NCI-H345 treated with DMSO at 0.1 percent for 48 hours (cell line): ENCODE measurements at regions not wholly inside any gene's neighbourhood (a gene's known extent, or its start where the extent isn't known, plus 50 kb on each side); places are given as distances from the start of the nearest gene placed in this dataset.
"Not testable (repeated sequence)": the region's sequence is repeated elsewhere in the genome, so short reads cannot be mapped to it uniquely, and the experiment has no call there.

Experiments used
- DNase-seq: peaks from one replicate; lab custom pipeline; 2025; ENCODE audit not compliant: unreplicated experiment; lab: John Stamatoyannopoulos, UW

DNA sequence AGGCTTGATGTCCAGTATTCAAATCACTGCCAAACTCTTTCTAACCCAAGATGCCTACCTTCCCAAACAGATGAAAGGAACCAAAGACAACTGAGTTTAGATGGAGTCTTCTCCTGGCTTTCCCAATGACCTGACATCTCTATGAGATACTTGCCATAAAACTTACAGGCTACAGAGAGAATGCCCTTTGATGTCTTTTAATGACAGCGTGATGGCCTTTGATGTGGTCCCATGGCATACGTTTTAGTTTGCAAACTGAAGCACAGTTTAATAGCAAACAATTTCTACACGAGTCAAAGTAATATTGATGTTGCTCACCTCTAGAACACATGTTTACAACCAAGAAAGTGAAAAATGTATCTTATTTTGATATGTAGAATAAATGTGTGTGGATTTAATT, 73.2 kb downstream of the ZIC4 start:
- no peak for DNase-seq

- DNase-seq, result no peak
Measured at GRCh38 chr3:147328711-147329110, 77.6 kb downstream of the ZIC4 start.

DNA sequence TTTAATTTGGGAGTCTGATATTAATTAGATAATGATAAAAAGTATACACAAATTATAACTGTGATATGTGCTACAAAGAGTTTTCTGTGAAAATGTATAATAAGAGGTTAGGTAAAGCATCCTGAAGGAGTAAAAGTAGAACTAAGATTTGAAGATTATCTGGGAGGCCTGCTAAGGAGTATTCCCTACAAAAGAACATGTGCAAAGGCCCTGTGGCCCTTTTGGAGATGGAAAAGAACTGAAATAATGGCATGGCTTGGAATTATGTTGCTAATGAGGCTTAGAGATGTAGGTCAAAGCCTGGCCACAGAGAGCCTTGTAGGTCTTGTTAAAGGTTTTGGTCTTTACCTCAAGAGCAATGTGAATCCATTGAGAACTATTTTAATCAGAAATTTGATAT, 82.0 kb downstream of the ZIC4 start:
- DNase-seq, result no peak

DNA sequence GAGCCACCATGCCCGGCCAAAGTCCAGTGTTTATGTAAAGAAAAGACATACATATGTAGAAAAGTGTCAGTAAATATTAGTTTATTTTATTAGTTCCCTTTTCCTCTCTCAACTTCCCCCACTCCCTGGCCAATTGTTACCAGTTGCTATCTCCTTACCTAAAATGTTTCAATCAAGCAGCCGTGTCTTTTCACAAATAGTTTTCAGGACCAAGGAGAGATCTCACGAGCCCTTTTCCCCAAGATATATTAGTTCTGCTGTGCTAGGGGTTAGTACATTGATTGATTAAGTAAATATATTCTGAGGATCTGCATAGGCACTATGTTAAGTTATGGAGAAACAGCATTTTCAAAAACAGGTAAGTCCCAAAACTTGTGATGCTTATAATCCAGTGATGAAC, 87.4 kb downstream of the ZIC4 start:
- no peak for DNase-seq

DNA sequence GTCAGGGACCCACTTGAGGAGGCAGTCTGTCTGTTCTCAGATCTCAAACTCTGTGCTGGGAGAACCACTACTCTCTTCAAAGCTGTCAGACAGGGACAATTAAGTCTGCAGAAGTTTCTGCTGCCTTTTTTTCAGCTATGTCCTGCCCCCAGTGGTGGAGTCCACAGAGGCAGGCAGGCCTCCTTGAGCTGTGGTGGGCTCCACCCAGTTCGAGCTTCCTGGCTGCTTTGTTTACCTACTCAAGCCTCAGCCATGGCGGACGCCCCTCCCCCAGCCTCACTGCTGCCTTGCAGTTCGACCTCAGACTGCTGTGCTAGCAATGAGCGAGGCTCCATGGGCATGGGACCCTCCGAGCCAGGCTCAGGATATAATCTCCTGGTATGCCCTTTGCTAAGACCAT, 89.3 kb downstream of the ZIC4 start:
- DNase-seq, result not testable (repeated sequence)

DNA sequence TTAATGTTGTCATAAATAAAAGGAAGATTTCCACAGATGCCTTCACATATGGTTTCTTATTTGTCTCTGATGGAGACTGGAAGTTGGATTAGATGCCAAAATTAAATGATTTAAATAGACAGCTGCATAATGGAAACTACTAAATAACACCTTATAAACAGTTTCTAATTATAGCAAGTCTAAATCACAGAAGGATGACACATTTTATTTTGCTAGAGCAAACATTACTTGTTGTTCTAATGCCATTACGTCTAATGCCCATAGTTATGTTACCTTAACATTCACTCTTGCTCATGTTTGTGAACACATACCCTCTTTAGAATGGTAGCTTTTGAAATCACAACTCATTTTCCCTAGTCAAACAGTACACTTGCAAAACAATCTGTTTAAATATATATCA, 92.8 kb downstream of the ZIC4 start:
- DNase-seq, result no peak

GRCh38 chr3:147312786-147313280, 93.5 kb downstream of the ZIC4 start:
- no peak for DNase-seq

GRCh38 chr3:147311716-147312115, 94.6 kb downstream of the ZIC4 start:
- DNase-seq, result no peak

- DNase-seq, result no peak
Measured at GRCh38 chr3:147305533-147306250, 100.7 kb downstream of the ZIC4 start.

- DNase-seq, result no peak
Measured at GRCh38 chr3:147304756-147305155, 101.6 kb downstream of the ZIC4 start.

DNA sequence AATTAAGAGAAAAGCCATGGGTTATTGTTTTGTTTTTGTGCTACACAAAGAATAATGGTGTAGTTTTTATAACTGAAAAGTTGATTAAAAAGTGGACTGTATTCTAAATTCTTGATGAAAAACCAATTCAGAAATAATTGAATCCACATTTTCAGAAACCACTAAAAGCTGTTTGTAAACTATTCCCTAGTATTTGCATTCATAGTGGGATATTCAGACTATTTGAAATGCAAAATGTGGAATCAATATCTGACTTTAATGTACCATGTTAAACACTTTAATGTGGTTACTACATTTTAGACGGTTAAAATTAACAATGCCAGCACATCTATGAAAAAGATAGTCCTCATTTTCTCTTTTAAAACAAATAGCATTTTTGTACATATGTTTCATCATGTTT, 104.6 kb downstream of the ZIC4 start:
- no peak for DNase-seq

DNA sequence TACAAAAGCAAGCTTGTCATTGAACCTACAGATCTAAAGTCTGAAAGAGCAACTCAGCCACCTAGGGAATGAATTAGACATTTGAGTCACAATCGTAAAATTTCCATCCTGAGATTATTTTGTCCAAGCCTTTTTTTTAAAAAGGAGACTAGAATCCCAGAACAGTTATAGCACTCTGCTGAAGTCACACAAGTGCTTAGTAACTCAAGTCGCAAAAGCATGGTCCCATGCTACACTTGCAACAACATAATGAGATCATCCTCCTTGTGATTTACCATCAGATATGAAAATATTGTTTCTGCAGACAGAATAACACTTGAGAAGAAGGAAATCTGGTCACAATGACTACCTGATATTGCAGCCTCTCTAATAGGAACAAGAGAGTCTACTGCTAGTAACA, 106.7 kb downstream of the ZIC4 start:
- no peak for DNase-seq

- DNase-seq, result peak; percentile 14
Measured at GRCh38 chr3:147298511-147298982, 107.8 kb downstream of the ZIC4 start.

DNA sequence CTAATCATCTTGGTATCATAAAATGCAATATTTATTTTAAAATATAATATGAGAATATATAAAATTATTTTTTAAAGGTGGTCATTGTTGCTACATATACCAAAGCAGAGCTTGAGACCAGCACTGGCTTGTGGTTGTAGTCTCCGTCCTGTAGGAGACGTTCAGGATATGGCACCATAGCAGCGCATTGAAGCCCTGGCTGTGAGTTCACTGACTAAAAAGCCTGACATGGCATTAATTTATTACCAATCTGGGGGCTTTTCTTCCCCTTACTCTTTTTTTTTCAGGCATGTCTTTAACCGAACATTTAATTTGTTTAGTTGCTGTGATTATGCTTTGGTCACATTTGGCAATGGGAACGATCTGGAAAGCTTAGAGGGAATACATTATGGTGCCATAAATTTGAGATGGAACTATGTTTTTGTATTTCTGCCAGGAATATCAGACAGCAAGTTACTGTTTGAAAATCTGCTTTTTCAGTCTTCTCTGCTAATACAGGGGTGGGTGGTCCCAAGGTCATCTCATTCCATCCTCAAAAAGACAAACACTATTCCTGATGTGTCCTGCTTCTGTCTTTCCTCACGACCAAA, 108.5 kb downstream of the ZIC4 start:
- DNase-seq, result no peak

DNA sequence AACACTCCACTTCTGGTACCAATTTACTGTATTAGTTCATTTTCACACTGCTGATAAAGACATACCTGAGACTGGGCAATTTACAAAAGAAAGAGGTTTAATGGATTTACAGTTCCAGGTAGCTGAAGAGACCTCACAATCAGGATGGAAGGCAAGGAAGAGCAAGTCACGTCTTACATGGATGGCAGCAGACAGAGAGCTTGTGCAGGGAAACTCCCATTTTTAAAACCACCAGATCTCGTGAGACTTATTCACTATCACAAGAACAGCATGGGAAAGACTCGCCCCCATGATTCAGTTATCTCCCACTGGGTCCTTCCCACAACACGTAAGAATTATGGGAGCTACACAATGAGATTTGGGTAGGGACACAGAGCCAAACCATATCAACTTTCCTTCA, 119.0 kb downstream of the ZIC4 start:
- DNase-seq, result not testable (repeated sequence)

DNA sequence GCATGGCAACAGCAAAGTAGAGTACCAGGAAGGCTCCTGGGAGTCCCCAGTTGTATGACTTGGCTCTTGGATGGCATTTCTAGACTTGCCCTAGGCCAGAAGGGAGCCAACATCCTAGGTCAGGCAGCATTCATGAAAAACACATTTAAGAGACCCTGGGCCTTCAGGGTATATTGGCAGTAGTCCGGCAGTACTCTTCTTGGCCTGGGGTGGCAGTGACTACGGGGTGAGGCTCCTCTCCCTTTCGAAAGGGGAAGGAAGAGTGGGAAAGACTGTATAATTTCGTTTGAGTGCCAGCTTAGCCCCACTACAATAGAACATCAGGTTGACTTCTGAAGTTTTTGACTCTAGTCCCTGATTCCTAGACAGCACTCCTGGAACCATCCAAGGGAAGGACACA, 136.4 kb downstream of the ZIC4 start:
- no peak for DNase-seq

GRCh38 chr3:147267434-147267833, 138.9 kb downstream of the ZIC4 start:
- DNase-seq, result no peak

DNA sequence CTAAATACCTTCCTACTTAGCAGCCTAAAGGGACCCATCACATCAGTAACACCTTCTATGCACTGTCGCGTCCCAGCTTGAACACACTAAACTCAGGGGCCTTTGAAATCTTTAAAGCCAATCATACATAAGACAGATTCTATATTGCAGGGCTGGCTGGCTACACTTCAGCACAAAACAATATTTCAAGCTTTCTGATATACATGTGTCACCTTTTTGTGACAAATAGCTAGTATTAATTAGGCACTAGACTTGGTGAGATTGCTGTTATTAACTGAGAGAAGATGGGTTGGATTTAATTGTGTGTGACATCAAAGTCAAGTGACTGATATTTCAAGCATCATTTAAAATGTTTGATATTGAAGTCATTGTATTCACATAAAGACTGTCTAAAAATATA, 148.4 kb downstream of the ZIC4 start:
- no peak for DNase-seq

DNA sequence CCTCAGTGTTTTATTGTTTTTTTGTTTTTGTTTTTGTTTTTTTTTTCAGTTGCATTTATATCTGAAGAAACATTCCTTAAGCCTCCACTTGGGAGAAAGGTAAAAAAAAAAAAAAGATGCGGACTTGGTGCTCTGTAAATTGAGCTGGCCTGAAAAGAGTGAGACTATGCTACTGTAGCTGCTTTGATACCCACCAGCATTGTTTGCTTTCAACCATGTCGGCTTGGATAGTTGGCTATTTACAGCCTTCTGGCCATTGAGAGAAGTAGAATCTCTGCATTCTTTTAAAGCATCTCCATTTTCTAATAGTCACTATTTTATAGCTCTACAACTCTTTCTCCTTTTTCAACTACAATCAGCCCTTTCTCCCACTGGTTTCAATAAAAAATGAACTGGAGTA, 149.6 kb downstream of the ZIC4 start:
- no peak for DNase-seq

- DNase-seq, result no peak
Measured at GRCh38 chr3:147246906-147247305, 159.4 kb downstream of the ZIC4 start.

DNA sequence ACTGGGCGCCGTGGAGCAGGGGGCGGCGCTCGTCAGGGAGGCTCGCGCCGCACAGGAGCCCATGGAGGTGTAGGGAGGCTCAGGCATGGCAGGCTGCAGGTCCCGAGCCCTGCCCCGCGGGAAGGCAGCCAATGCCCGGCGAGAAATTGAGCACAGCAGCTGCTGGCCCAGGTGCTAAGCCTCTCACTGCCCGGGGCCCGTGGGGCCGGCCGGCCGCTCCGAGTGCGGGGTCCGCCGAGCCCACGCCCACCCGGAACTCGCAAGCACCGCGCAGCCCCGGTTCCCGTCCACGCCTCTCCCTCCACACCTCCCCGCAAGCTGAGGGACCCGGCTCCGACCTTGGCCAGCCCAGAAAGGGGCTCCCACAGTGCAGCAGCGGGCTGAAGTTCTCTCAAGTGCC, 160.7 kb downstream of the ZIC4 start:
- not testable (repeated sequence) for DNase-seq

- DNase-seq, result not testable (repeated sequence)
Measured at GRCh38 chr3:147245022-147245421, 161.3 kb downstream of the ZIC4 start.

DNA sequence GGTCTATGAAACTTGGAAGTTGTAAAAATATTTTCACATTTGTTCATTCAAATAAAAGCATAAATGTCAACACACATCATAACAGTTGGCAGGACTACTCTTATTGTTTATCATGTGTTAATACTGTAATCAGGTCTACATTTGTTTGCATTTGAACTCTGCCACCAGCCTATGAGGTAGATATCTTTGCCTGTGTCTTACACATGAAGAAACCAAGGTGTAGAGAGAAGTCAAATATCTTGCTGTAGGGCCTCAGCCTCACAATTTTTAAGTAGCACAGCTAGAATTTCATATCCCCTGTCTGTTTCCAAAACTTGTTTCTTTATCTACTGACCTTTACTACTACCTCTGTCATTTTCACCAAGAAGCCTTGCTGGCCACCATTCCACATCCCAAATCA, 161.9 kb downstream of the ZIC4 start:
- DNase-seq, result no peak
